ENCODE measurements at regions not wholly inside any gene's neighbourhood (a gene's known extent, or its start where the extent isn't known, plus 50 kb on each side); places are given as distances from the start of the nearest gene placed in this dataset.

DNA sequence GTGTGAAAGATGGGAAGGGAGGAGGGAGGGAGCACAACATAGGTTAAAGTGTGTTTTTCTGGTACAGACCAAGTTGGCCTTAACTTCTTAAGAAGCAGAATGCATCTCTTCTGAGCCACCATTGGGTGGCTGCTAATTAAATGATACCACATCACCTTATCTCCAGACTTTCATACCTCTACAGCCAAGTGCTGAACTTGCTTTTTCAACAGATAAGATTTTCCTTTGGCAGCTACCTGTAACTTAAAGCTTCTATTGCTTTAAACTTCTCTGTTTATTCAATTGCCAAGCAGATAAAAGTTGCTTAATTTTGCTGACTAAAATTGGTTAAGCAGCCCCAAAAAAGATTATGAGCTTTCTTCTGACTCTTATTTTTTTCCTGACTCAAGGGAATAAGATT is 292.4 kb upstream of the SGO1 start:
- TF ChIP-seq CTCF (IDR thresholded peaks at IDR 0.05), result no peak
- no peak for TF ChIP-seq POLR2A (IDR thresholded peaks at IDR 0.05)
